PC-9 (cell line): ENCODE measurements at regions not wholly inside any gene's neighbourhood (a gene's known extent, or its start where the extent isn't known, plus 50 kb on each side); places are given as distances from the start of the nearest gene placed in this dataset.

Experiments used
- BruUV-seq: library from RNA; stranded (reverse); fragments of 400-500 nt; replicated peaks from 2 replicates; lab custom pipeline; 2021; lab: Mats Ljungman, UMichigan
- CTCF ChIA-PET: fragments of 300-600 bp; sonication (Branson Sonifier 250); formaldehyde crosslinking; loops from one replicate; lab custom pipeline; 2022; ENCODE audit warnings: antibody characterized with exemption; lab: Charles Lee
- POLR2A ChIA-PET: fragments of 300-600 bp; sonication (Branson Sonifier 250); formaldehyde crosslinking; loops from one replicate; lab custom pipeline; 2022; ENCODE audit warnings: antibody characterized with exemption; ENCODE audit not compliant: unreplicated experiment; lab: Charles Lee
- DNase-seq, 2 experiments: peaks; one replicate each; pipeline versions ENCODE4 v3.0.0 to v3.0.0-alpha.2; 2015 to 2022; ENCODE audit warnings: mixed read lengths in 1 of 2
- H2AFZ ChIP-seq: fragments of 200-600 bp; sonication (generic); 2 replicates; pipeline ENCODE4 v1.8.1; 2017; ENCODE audit warnings: antibody characterized with exemption
- H3F3A ChIP-seq: fragments of 200-600 bp; sonication (generic); 2 replicates; pipeline ENCODE4 v1.8.1; 2017; ENCODE audit warnings: antibody characterized with exemption, mild to moderate bottlenecking, low read depth; ENCODE audit not compliant: insufficient read depth
- H3K27ac ChIP-seq: fragments of 200-600 bp; sonication (generic); 2 replicates; pipeline ENCODE4 v1.6.1; 2016; ENCODE audit warnings: mixed run types
- H3K27me3 ChIP-seq: fragments of 200-600 bp; sonication (generic); 2 replicates; pipeline ENCODE4 v1.6.1; 2016; ENCODE audit warnings: low read depth, mixed run types; ENCODE audit not compliant: insufficient read depth
- H3K36me3 ChIP-seq: fragments of 200-600 bp; sonication (generic); 2 replicates; pipeline ENCODE4 v1.6.1; 2016; ENCODE audit warnings: low read depth, mixed run types
- H3K4me1 ChIP-seq: fragments of 200-600 bp; sonication (generic); replicated peaks from 2 replicates; pipeline ENCODE4 v1.6.1; 2016; ENCODE audit warnings: mixed run types; ENCODE audit not compliant: insufficient read depth
- H3K4me2 ChIP-seq: fragments of 200-600 bp; sonication (generic); 2 replicates; pipeline ENCODE4 v1.6.1; 2017; ENCODE audit warnings: mixed run types
- H3K4me3 ChIP-seq: fragments of 200-600 bp; sonication (generic); 2 replicates; pipeline ENCODE4 v1.6.1; 2016; ENCODE audit warnings: mixed run types
- H3K79me2 ChIP-seq: fragments of 200-600 bp; sonication (generic); 2 replicates; pipeline ENCODE4 v1.6.1; 2017; ENCODE audit warnings: low read depth, mixed run types
- H3K9me2 ChIP-seq: fragments of 200-600 bp; sonication (generic); 2 replicates; pipeline ENCODE4 v1.8.1; 2017; ENCODE audit warnings: mild to moderate bottlenecking; ENCODE audit not compliant: insufficient read depth
- H3K9me3 ChIP-seq: fragments of 200-600 bp; sonication (generic); 2 replicates; pipeline ENCODE4 v1.8.1; 2016; ENCODE audit warnings: low read depth; ENCODE audit not compliant: insufficient read depth
- H4K20me1 ChIP-seq: fragments of 200-600 bp; sonication (generic); 2 replicates; pipeline ENCODE4 v1.8.1; 2017; ENCODE audit not compliant: insufficient read depth
- EZH2 ChIP-seq: fragments of 200-600 bp; sonication (generic); IDR thresholded peaks from 2 replicates; pipeline ENCODE4 v1.8.0; 2017; ENCODE audit warnings: antibody characterized with exemption, low read depth
- intact Hi-C: fragments of 100-400 bp; cut with micrococcal nuclease; formaldehyde crosslinking; loops from one replicate; pipeline ENCODE4 v1.10.0; 2022; ENCODE audit not compliant: unreplicated experiment
- TF ChIP-seq, protein P1 (sequence below): fragments of 200-600 bp; sonication (generic); conservative IDR thresholded peaks from 2 replicates; pipeline ENCODE4 v1.6.1; 2017; ENCODE audit warnings: mixed run types, antibody characterized with exemption, mild to moderate bottlenecking, moderate library complexity

- no peak overlapping the region for H3K4me3 ChIP-seq
- no peak overlapping the region for H2AFZ ChIP-seq
- no peak overlapping the region for H3K4me2 ChIP-seq
- H3K27ac ChIP-seq = no peak overlapping the region
- BruUV-seq = no TSS peak
- no peak for DNase-seq
- ChIA-PET CTCF (no interaction called here), POLR2A (no interaction called here)
- no peaks in the 10 kb centered on the region; the same call in 1 of the 2 replicates for H3K9me3 ChIP-seq
- no peak for TF ChIP-seq EZH2
- TF ChIP-seq, protein P1, sequence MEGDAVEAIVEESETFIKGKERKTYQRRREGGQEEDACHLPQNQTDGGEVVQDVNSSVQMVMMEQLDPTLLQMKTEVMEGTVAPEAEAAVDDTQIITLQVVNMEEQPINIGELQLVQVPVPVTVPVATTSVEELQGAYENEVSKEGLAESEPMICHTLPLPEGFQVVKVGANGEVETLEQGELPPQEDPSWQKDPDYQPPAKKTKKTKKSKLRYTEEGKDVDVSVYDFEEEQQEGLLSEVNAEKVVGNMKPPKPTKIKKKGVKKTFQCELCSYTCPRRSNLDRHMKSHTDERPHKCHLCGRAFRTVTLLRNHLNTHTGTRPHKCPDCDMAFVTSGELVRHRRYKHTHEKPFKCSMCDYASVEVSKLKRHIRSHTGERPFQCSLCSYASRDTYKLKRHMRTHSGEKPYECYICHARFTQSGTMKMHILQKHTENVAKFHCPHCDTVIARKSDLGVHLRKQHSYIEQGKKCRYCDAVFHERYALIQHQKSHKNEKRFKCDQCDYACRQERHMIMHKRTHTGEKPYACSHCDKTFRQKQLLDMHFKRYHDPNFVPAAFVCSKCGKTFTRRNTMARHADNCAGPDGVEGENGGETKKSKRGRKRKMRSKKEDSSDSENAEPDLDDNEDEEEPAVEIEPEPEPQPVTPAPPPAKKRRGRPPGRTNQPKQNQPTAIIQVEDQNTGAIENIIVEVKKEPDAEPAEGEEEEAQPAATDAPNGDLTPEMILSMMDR = no peak
- no peaks in the 10 kb centered on the region for H3K27me3 ChIP-seq
- no peaks in the 10 kb centered on the region for H3K9me2 ChIP-seq
- no peaks in the 10 kb centered on the region for H3F3A ChIP-seq
- H3K36me3 ChIP-seq = no peaks in the 10 kb centered on the region
- H3K79me2 ChIP-seq = no peaks in the 10 kb centered on the region
- H4K20me1 ChIP-seq = no peaks in the 10 kb centered on the region
- H3K4me1 ChIP-seq = no peaks in the 10 kb centered on the region
- intact Hi-C loops = no loop called here
Measured at GRCh38 chr13:53807251-53807834, 778.7 kb downstream of the OLFM4 start.

GRCh38 chr13:53821632-53822031, 793.0 kb downstream of the OLFM4 start:
- TF ChIP-seq, protein P1 = no peak
- no peak for TF ChIP-seq EZH2
- intact Hi-C loops = no loop called here
- no peaks in the 10 kb centered on the region for H3K27me3 ChIP-seq

GRCh38 chr13:53822136-53822535, 793.5 kb downstream of the OLFM4 start:
- H3K79me2 ChIP-seq = no peaks in the 10 kb centered on the region
- H3K27ac ChIP-seq = no peak overlapping the region
- H3K27me3 ChIP-seq = no peaks in the 10 kb centered on the region
- POLR2A ChIA-PET = no interaction called here
- H3F3A ChIP-seq = no peaks in the 10 kb centered on the region
- TF ChIP-seq, protein P1 = no peak
- no peak for TF ChIP-seq EZH2
- H2AFZ ChIP-seq = no peak overlapping the region
- H3K9me2 ChIP-seq = no peaks in the 10 kb centered on the region
- H4K20me1 ChIP-seq = no peaks in the 10 kb centered on the region
- no TSS peak for BruUV-seq
- no peaks in the 10 kb centered on the region for H3K4me1 ChIP-seq
- intact Hi-C loops = no loop called here
- H3K4me2 ChIP-seq = no peak overlapping the region
- CTCF ChIA-PET = no interaction called here
- DNase-seq = no peak
- H3K36me3 ChIP-seq = no peaks in the 10 kb centered on the region
- no peaks in the 10 kb centered on the region; the same call in 1 of the 2 replicates for H3K9me3 ChIP-seq
- no peak overlapping the region for H3K4me3 ChIP-seq

More at GRCh38 chr13:53821632-53822031, 793.0 kb downstream of the OLFM4 start:
- H3K9me3 ChIP-seq = no peaks in the 10 kb centered on the region; the same call in 1 of the 2 replicates
- no peak overlapping the region for H3K27ac ChIP-seq
- no peak overlapping the region for H2AFZ ChIP-seq
- H3F3A ChIP-seq = no peaks in the 10 kb centered on the region
- H4K20me1 ChIP-seq = no peaks in the 10 kb centered on the region
- ChIA-PET CTCF (no interaction called here), POLR2A (no interaction called here)
- no peaks in the 10 kb centered on the region for H3K79me2 ChIP-seq
- no peaks in the 10 kb centered on the region for H3K9me2 ChIP-seq
- no peak overlapping the region for H3K4me2 ChIP-seq
- no TSS peak for BruUV-seq
- H3K4me1 ChIP-seq = no peaks in the 10 kb centered on the region
- H3K4me3 ChIP-seq = no peak overlapping the region
- no peak for DNase-seq
- no peaks in the 10 kb centered on the region for H3K36me3 ChIP-seq
